Renal pelvis (tissue), 1 donor: ENCODE measurements at regions not wholly inside any gene's neighbourhood (a gene's known extent, or its start where the extent isn't known, plus 50 kb on each side); places are given as distances from the start of the nearest gene placed in this dataset.

Source experiments
- DNase-seq: peaks from one replicate; pipeline ENCODE4 v3.0.0-alpha.2; 2013

DNA sequence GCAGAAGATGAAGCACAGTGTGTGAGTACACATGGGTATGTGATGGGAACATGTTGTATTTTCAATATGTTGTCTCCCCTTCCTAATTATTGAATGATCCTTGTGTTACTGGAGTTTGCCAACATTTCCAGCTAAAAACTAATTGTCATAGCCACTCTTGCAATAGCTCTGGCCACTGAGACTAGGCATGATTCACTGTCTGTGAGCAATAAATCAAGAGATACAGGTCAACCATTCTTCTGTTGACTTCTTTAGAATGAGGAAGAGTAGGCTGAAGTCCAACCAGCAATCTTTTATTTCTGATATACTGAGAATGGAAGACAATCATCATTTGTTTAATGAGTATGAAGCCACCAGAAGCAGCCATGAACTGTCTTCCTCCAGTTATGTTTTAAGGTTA lies 413.9 kb downstream of the SLITRK5 start:
- DNase-seq, result no peak

DNA sequence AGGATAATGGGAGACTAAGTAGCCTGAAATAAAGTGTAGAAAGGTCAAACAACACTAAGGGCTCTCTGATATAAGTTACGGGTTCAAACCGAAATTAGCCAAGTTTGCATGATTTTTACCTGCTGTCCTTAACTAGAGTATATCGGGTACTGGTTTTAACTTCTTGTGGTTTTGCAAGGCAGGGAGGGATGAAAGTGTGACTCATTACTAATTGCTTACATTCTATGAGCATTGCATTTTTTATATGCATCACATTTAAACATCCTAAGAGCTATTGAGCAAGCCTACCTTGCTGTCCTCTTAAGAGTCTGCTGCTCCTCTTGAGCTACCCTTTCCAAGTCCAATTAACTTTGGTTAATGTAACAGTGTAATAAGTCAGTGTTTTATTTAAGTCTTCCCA lies 415.4 kb downstream of the SLITRK5 start:
- no peak for DNase-seq

DNA sequence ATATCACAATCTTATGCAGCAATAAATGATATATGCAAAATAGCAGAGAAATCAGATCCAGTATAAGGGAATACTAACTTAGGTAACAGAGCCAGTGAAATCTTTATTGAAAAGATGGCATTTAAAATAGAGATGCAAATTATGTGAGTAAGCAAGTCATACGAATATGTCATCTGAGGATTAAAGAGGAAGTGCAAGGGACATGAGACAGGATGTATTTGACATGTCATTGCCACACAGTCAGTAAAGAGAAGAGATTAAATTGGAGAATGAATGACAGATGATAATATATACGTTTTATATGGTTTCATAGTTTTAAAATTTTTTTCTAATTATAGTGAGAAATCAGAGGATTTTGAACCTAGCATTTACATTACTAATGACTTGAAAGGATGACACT lies 426.4 kb downstream of the SLITRK5 start:
- DNase-seq, result no peak

DNA sequence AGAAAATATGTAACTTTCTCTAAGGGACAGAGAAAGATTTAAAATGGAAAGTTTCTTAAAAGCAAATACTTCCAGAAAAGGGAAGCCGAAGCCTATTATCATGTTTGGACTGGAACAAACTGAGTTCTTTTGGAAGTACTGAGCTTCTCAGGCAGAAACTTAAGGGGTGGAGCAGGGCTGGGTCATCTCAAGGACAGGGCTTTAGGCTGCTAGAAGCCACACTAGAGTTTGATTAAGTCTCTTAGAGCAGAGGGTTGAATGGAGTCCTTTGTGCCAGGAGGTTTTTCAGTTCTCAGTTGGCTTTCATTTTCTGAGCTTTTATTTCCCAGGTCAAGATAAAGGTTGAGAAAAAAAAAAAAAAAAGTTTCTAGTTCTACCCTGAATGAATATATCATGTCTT lies 432.7 kb downstream of the SLITRK5 start:
- DNase-seq, result no peak

DNA sequence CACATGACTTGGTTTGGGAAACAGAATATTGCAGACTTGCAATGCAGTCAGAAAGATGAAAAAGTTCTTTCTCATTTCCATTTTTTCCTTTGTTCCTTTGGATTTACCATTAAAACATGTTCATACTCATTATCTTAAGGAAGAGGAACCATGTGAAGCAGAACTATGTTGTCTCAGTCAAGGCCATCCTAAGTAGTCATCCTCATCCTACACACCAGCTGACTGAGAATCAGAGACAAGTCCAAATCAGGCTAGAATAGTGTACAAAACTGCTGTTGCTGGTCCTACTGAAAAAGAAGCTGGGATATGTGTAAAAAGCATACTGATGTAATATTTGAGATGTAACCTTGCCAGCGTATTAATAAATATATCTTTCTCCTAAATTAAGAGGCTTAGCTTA lies 433.4 kb downstream of the SLITRK5 start:
- DNase-seq, result no peak

DNA sequence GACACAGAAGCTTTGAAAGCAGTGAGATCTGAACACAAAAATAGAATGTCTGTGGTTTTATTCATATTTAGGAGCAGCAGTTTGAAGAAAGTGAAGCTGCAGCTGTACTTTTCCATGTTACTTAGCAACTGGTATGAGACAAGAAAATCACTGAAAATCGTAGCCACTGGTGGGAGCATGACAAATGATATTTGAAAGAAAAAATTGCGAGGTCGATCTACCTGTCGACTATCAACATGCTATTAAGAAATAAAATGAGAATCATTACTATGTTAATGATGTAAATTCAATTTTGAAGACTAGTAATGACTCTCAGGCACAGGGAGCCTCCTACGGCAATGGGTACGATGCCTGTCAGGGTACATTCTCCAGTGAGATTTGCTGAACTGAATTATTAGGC lies 436.4 kb downstream of the SLITRK5 start:
- no peak for DNase-seq

DNA sequence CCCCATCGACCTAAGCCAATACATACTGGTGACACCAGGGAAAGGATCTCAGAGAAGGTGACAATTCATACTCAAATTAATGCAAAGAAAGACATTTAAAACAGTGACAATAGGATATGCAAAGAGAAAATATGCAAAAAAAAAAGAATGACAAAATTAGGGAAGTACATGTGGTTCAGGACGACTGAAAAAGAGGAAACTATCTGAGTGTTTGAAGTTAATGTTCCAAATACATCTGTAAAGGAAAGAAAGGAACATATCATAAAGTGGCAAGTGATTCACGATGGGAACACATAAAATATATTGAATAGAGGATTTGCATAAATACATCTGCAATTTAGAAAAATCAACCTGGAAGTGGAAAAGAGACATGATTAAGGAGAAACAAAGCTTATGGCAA lies 441.4 kb downstream of the SLITRK5 start:
- DNase-seq, result no peak

DNA sequence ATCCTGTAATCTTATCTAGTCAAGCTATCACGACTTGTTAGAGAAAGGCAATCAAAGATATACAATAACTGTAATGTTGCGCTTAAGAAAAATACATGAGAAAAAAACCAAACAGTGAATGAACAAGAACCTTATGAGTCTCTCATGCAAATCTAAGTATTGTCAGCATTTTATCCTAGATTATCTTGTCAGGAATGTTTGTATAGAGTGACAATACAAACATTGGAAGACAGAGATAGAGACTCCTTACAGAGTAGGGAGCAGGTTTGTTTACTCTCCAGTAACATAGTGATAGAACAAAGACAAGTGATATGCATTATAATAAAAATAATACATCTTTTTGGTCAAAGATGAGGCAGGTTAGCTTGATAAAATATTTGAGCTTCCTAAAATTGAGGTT lies 444.8 kb downstream of the SLITRK5 start:
- no peak for DNase-seq

DNA sequence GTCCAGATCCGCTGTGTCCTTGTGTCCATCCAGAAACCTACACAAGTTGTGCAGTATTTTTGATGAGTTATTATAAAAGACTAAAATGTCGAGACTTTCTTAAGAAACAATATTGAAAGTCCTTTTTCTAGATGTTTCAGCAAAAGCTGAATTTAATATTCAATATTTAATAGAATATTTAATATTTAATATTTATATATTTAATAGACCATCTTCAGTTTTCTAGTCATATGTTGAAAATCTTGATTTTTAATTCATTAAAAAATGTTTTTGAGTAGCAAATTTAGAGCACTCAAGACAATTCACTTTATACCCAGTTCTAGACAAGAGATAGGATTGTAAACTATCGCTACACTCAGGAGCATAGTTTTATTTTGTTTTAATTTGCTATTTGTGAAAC lies 447.8 kb downstream of the SLITRK5 start:
- DNase-seq, result no peak

DNA sequence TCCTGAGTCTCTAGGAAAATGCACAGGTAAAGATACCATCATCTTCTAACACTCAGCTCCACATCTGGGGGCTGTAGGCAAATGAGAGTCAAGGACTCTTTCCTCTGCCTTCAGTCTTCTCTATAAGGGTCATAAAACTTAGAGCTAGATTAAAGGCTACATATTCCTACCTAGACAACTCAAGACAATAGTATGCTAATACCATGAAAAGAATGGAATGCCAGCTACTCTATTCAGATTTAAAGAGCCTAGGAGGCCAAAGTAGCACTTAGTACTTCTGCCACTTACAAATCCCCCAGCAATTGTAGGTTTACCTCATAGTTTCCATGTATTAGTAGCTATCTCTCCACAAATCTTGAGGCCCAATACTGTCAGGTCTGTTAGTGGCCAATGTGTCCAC lies 453.0 kb downstream of the SLITRK5 start:
- no peak for DNase-seq

DNA sequence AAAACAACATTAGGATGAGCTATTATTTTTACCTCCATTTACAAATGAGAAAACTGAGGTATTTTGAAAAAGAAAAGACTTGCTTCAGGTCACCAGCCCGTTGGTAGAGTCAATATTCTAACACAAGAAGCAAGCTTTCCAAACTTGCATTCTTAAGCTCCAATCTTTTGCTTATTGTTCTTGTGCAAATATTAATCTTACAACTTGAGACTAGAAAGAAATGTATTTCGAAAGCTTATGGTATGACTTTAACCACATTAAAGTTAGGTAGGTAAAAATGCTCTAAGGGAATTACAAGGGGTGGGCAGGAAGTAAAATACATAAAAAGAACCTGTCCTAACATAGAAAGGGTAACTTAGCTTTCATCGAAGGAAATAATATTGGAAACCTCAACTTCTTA lies 453.9 kb downstream of the SLITRK5 start:
- no peak for DNase-seq

DNA sequence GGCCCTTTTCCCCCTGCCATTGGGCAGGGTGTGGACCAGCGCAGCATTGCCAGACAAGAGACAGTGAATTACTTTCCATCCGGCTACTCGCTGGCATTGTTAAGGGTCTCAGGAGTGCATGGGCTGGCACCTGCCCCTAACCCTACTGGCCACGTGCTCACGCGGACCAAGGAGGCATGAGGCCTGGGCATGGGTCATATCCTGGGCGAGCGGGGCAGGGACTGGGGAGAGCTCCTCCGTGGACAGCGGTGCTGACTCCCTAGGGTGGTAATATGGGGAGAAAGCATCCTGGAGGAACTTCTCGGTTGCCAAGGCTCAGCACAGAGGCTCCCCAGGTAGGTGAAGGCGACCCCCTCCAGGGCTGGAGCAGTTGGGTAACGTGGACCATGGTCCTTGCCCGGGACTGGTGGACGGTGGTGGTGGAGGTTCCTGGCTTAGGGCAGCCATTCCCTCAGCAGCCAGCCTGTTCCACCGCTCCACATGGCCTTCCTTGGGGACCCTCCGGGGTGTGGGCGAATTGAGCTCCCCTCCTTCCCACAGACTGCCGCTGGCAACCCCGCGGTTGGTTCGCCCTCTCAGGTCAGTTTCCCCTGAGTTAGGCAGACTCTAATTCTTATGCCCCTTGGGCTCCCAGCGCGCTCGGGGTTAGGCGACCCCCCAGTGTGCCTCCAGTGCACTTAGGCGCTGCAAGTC lies 465.1 kb downstream of the SLITRK5 start:
- DNase-seq, result no peak

DNA sequence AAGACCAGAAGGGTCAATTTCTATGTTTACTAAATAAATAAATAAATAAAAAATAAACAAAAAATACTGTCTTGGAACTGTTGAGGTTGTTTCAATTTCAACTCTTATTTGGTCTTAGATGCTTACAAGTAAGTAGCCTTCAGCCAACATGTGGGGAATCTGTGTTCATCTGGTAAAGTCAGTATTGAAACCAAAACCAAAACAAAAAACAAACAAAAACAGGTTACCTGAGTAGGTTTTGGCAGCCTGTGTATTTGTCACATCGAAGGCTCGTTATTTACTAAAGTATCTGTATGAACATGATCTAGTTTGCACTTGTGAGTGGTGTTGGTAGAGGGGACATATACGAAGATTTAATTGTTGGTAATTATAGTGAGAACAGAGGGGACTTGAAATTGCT lies 471.5 kb downstream of the SLITRK5 start:
- no peak for DNase-seq

DNA sequence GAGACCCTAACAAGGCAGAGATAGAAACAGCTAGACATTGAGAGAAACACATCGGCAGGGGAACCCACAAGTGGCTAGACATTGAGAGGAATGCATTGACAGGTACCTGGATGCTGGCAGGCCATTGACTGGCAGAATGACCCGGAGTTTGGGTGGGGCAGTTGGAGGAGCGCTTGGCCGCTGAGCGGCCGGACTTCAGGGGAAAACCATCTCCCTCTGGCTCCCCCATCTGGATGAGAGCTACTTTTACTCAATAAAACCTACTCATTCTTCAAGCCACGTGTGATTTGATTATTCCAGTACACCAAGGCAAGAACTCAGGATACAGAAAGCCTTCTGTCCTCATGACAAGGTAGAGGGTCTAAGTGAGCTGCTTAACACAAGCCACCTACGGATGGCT lies 473.4 kb downstream of the SLITRK5 start:
- no peak for DNase-seq

DNA sequence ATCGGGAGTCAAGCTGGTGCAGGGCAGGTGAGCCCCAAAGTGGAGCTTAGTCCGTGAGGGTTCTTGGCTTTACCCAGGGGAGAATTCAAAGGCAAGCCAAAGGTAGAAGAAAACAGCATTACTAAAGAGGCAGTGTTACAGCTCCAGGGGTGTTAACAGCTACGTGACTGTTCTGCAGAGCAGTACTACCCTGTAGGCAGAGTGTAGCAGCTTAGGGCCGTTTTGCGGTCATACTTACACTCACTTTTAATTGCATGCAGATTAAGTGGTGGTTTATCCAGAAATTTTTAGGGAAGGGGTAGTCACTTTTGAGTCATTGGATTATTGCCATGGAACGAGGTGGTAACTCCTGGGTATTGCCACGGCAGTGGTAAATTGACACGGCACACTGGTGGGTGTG lies 482.2 kb downstream of the SLITRK5 start:
- no peak for DNase-seq

DNA sequence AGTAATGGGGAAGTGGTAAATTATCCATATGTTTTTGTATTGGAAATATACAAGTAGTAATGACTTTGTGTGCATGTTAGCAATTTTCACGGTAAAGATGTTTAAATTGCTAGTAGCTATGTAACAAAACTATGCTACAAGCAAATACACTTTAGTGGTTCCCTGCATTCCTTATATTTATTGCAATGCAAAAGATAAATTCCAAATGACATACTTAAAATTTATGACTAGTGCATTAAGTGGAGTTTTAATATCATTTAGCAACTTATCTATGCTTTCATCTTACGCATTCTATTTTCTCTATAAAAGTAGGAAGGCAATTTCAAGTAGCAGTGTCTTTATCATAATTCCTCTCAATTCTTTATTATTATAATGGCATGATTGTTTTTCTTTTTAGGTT lies 482.8 kb downstream of the SLITRK5 start:
- DNase-seq, result no peak

DNA sequence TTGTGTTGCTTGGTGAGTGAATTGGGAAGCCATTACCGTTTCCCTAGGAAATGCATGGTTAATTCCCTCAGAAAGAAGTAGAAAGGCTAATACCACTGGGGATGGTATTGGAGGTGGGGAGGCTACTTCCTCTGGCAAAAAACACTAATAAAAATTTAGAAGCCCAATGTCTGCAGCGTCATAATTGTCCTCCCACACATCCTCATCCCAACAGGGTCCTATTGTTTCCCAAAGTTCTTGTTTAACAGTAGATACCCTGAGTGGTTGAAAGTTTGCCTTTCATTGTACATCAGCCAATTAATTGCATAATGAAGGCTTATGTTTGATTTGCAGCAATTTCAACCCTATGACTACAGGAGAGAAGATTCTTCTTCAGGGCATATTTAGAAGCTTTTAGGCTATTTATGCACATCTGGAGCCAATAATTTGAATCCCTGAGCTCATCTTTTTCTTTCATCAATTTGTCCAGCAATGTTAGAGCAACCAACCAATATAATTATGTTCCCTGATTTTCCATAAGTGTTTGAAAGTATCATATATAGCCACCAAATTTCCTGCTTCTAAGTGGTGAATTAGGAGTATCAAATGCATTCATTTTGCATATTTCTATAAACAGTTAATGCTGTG lies 491.0 kb downstream of the SLITRK5 start:
- DNase-seq, result no peak

DNA sequence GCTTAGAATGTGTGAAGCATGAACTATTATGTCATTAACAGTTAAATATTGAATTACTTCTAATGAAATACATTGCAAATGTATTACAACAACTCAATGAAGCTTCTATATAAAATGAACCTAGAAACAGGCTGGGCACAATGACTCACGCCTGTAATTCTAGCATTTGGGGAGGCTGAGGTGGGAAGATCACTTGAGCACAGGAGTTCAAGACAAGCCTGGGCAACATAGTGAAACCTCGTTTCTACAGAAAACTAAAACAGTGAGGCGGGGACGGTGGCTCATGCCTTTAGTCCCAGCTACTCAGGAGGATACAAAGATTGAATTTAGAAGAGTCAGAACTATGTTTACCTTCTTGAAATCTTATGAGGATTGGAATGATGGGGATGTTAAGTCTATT lies 505.1 kb downstream of the SLITRK5 start:
- no peak for DNase-seq

DNA sequence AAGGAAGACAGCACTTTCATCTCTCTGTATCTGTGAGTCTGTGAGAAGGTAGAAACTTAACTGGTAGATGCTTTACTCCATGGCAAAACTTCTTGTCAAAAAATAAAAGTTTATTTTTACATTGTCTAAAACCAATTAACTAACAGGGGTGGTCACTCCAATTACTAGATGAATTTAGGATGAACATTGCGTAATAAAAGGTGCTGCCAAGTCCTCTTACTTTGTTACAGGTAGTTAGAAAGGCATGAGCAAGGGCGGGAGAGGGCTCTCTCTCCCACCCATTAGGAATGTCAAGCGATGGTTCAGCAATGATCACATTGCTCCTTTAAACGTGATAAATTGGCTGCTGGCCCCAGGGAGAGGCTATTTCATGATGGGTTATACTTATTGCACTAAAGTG lies 512.3 kb downstream of the SLITRK5 start:
- DNase-seq, result no peak

DNA sequence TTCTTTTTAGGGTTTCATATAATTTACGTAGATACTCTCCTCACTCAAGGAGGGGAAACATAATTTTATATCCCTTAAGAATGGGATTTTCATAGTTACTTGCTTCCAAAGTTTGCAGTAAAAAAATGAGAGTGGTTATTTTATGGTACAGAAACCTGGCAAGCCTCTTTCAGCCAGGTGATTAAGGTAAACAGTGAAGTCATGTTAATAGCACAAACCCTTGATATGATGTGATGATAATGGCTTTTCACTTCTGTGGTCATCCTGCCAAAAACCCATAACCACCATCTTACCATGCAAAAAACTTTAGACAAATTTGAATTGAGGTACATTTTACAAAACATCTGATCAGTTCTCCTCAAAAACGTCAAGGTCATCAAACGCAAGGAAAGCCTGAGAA lies 517.8 kb downstream of the SLITRK5 start:
- no peak for DNase-seq

DNA sequence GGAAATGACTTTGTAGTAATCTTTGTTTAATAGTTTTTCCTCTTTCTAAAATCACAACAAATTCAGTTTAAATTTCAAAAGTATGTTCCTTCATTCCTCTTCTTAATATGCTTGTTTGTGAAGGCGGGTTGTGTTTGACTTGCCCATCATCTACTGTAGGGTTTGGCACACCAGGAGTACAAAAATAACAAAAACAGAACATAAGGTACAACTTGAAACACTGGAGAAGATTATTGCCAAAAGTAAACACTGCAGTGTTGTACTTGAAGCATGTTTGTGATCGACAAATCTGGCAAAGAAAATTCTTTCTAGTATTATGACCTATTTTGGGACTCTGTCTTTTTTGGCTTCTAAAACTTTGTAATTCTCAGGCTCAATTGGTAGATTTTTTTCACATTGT lies 518.6 kb downstream of the SLITRK5 start:
- DNase-seq, result no peak

DNA sequence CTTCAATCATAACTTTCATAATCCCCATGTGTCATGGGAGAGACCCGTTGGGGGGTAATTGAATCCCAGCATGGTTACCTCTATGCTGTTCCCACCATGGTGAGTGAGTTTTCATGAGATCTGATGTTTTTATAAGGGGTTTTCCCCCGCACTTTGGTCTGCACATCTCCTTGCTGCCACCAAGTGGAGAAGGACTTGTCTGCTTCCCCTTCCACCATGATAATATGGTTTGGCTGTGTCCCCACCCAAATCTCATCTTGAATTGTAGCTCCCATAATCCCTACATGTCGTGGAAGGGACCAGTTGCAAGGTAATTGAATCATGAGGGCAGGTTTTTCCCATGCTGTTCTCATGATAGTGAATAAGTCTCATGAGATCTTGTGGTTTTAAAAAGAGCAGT lies 524.9 kb downstream of the SLITRK5 start:
- no peak for DNase-seq

DNA sequence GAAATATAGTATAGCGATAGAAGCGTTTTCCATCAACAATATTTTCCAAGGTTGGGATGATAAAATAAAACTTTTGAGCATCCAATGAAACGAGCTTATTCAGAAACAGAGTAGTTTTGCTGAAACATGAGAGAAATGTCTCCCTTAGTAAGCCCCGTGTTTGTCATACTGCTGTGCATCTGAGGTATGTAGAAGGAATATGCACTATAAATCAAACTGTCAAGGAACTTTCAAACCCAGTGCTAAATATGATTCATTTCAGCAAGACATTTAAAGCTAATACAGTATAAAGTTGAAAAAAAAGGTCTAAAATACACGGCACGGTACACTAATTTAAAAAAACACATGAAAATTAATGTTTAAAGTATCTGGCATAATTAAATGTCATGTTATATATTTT lies 546.2 kb downstream of the SLITRK5 start:
- DNase-seq, result peak; percentile 27

DNA sequence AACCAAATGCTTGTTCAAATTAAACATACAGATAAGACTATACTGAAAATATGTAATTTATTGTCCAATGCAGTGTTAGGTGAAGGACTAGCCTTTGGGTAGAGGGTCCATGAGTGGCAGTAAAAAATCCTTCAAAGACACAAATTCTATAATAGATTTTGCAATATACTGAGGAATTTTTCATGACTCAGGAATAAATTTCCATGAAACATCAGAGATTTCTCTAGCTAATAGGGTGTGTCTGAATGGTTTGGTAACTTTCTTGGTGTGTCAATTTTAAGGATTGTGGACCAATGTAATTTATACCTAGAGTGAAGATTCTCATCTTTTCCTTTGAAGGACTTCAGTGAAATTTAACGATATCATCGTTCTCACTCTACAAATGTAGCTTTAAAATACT lies 546.7 kb downstream of the SLITRK5 start:
- DNase-seq, result no peak
